ENCODE measurements at regions not wholly inside any gene's neighbourhood (a gene's known extent, or its start where the extent isn't known, plus 50 kb on each side); places are given as distances from the start of the nearest gene placed in this dataset.

DNA sequence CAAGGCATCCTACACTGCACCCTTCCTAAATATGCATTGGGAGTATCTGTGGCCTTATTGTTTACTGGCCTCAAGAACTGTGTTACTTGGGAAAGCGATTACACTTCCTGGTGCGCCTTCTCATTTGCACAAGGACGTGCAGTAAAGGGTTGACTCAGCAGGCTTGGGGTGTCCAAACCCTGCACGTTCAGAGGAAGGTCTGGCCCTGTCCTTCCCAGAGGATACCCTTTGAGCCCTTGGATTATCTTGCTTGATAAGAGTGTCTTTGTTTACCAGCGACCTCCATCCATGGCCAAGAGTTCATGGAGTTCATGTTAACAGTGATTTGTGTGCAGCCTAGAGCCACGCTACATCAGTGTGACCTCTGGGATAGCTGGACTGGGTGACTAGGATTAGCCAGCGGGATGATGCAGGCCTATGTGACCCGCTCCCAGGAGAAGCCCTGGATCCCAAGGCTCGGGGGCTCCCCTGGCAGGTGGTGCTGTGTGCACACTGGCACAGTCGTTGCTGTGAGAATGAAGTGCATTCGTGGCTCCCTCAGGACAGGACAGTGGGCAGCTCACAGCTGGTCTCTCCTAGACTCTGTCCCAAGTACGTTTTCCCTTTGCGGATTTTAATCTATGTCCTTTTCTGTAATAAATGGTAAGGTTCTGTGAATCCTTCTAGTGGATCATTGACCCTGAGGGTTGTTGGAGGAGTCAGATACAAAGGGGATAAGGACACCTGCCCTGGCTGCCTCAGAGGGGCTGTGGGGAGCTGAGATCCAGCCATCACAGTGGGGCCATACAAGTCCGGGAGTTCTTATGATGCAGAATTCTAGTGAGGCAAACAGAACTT, 73.5 kb downstream of the TTLL2 start (continued):
- TF ChIP-seq, protein P1, sequence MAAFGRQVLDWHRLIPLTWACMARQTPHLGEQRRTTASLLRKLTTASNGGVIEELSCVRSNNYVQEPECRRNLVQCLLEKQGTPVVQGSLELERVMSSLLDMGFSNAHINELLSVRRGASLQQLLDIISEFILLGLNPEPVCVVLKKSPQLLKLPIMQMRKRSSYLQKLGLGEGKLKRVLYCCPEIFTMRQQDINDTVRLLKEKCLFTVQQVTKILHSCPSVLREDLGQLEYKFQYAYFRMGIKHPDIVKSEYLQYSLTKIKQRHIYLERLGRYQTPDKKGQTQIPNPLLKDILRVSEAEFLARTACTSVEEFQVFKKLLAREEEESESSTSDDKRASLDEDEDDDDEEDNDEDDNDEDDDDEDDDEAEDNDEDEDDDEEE (CRISPR knock-in tag; IDR thresholded peaks at IDR 0.05): peak; percentile 57; the same call in 1 of the 2 replicates
- TF ChIP-seq CAMTA2 (CRISPR knock-in tag; IDR thresholded peaks at IDR 0.05; ENCODE audit: borderline replicate concordance): no peak
- peak; percentile 93 for TF ChIP-seq KLF12 (CRISPR knock-in tag; IDR thresholded peaks at IDR 0.05; ENCODE audit: borderline replicate concordance)
- TF ChIP-seq TEAD3 (CRISPR knock-in tag; optimal IDR thresholded peaks at IDR 0.05; ENCODE audit: borderline replicate concordance): peak; percentile 91
- TF ChIP-seq, protein P2, sequence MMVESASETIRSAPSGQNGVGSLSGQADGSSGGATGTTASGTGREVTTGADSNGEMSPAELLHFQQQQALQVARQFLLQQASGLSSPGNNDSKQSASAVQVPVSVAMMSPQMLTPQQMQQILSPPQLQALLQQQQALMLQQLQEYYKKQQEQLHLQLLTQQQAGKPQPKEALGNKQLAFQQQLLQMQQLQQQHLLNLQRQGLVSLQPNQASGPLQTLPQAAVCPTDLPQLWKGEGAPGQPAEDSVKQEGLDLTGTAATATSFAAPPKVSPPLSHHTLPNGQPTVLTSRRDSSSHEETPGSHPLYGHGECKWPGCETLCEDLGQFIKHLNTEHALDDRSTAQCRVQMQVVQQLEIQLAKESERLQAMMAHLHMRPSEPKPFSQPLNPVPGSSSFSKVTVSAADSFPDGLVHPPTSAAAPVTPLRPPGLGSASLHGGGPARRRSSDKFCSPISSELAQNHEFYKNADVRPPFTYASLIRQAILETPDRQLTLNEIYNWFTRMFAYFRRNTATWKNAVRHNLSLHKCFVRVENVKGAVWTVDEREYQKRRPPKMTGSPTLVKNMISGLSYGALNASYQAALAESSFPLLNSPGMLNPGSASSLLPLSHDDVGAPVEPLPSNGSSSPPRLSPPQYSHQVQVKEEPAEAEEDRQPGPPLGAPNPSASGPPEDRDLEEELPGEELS (CRISPR knock-in tag; IDR thresholded peaks at IDR 0.05): peak; percentile 99
- TF ChIP-seq MXD4 (CRISPR knock-in tag; IDR thresholded peaks at IDR 0.05): peak; percentile 85
- TF ChIP-seq FOXK2 (IDR thresholded peaks at IDR 0.05): peak; percentile 84
- TF ChIP-seq, protein P3, sequence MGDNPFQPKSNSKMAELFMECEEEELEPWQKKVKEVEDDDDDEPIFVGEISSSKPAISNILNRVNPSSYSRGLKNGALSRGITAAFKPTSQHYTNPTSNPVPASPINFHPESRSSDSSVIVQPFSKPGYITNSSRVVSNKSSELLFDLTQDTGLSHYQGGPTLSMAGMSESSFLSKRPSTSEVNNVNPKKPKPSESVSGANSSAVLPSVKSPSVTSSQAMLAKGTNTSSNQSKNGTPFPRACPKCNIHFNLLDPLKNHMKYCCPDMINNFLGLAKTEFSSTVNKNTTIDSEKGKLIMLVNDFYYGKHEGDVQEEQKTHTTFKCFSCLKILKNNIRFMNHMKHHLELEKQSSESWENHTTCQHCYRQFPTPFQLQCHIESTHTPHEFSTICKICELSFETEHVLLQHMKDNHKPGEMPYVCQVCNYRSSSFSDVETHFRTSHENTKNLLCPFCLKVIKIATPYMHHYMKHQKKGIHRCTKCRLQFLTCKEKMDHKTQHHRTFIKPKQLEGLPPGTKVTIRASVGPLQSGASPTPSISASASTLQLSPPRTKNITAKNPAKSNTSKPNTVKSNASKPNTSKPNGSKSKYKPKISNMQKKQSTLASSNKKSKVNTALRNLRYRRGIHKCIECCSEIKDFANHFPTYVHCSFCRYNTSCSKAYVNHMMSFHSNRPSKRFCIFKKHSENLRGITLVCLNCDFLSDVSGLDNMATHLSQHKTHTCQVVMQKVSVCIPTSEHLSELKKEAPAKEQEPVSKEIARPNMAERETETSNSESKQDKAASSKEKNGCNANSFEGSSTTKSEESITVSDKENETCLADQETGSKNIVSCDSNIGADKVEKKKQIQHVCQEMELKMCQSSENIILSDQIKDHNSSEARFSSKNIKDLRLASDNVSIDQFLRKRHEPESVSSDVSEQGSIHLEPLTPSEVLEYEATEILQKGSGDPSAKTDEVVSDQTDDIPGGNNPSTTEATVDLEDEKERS (CRISPR knock-in tag; IDR thresholded peaks at IDR 0.05): peak; percentile 93; the same call in 1 of the 2 replicates
- TF ChIP-seq, protein P4, sequence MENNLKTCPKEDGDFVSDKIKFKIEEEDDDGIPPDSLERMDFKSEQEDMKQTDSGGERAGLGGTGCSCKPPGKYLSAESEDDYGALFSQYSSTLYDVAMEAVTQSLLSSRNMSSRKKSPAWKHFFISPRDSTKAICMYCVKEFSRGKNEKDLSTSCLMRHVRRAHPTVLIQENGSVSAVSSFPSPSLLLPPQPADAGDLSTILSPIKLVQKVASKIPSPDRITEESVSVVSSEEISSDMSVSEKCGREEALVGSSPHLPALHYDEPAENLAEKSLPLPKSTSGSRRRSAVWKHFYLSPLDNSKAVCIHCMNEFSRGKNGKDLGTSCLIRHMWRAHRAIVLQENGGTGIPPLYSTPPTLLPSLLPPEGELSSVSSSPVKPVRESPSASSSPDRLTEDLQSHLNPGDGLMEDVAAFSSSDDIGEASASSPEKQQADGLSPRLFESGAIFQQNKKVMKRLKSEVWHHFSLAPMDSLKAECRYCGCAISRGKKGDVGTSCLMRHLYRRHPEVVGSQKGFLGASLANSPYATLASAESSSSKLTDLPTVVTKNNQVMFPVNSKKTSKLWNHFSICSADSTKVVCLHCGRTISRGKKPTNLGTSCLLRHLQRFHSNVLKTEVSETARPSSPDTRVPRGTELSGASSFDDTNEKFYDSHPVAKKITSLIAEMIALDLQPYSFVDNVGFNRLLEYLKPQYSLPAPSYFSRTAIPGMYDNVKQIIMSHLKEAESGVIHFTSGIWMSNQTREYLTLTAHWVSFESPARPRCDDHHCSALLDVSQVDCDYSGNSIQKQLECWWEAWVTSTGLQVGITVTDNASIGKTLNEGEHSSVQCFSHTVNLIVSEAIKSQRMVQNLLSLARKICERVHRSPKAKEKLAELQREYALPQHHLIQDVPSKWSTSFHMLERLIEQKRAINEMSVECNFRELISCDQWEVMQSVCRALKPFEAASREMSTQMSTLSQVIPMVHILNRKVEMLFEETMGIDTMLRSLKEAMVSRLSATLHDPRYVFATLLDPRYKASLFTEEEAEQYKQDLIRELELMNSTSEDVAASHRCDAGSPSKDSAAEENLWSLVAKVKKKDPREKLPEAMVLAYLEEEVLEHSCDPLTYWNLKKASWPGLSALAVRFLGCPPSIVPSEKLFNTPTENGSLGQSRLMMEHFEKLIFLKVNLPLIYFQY (CRISPR knock-in tag; IDR thresholded peaks at IDR 0.05; ENCODE audit: borderline replicate concordance): peak; percentile 90
- TF ChIP-seq ZNF564 (CRISPR knock-in tag; IDR thresholded peaks at IDR 0.05): 0 out of 2 replicates have a peak, but pooled peaks have one; percentile 64
- peak; percentile 52; the same call in 1 of the 2 replicates for TF ChIP-seq KLF6 (CRISPR knock-in tag; IDR thresholded peaks at IDR 0.05)
- TF ChIP-seq ZNF768 (CRISPR knock-in tag; IDR thresholded peaks at IDR 0.05): no peak
- TF ChIP-seq NAIF1 (CRISPR knock-in tag; IDR thresholded peaks at IDR 0.05; ENCODE audit: borderline replicate concordance): no peak
- no peak for TF ChIP-seq SRSF9 (IDR thresholded peaks at IDR 0.05; ENCODE audit: borderline replicate concordance, insufficient read depth, low read depth, low read length, poor library complexity, severe bottlenecking)
- peak; percentile 85; the same call in 1 of the 2 replicates for TF ChIP-seq KDM4B (CRISPR knock-in tag; IDR thresholded peaks at IDR 0.05)
- peak; percentile 74 for TF ChIP-seq ZNF652 (CRISPR knock-in tag; IDR thresholded peaks at IDR 0.05; ENCODE audit: borderline replicate concordance, low read depth)
- peak; percentile 92 for TF ChIP-seq CREM (IDR thresholded peaks at IDR 0.05)
- TF ChIP-seq CREM (CRISPR knock-in tag; IDR thresholded peaks at IDR 0.05): no peak
